ENCODE measurements at regions not wholly inside any gene's neighbourhood (a gene's known extent, or its start where the extent isn't known, plus 50 kb on each side); places are given as distances from the start of the nearest gene placed in this dataset.
"Not testable (repeated sequence)": the region's sequence is repeated elsewhere in the genome, so short reads cannot be mapped to it uniquely, and the experiment has no call there.

GRCh38 chr11:82027335-82027734 is 706.3 kb downstream of the FAM181B start:
- H3K27ac Mint-ChIP-seq; H3K4me3 Mint-ChIP-seq; H3K4me1 Mint-ChIP-seq; DNase-seq; ATAC-seq; H3K9me3 Mint-ChIP-seq (ENCODE audit: low read depth); H3K27me3 Mint-ChIP-seq; H3K36me3 Mint-ChIP-seq; CTCF ChIA-PET: not testable (repeated sequence)

GRCh38 chr11:82024760-82025159 is 708.9 kb downstream of the FAM181B start:
- no peak overlapping the region for H3K27ac Mint-ChIP-seq
- no peaks in the 10 kb centered on the region for H3K27me3 Mint-ChIP-seq
- no peaks in the 10 kb centered on the region for H3K36me3 Mint-ChIP-seq
- DNase-seq (no peak), ATAC-seq (no peak)
- CTCF ChIA-PET: no interaction called here
- no peaks in the 10 kb centered on the region for H3K9me3 Mint-ChIP-seq (ENCODE audit: low read depth)
- no peaks in the 10 kb centered on the region for H3K4me1 Mint-ChIP-seq
- no peak overlapping the region for H3K4me3 Mint-ChIP-seq

- no peak overlapping the region for H3K4me3 Mint-ChIP-seq
- H3K36me3 Mint-ChIP-seq: no peaks in the 10 kb centered on the region
- CTCF ChIA-PET: no interaction called here
- ATAC-seq (no peak), DNase-seq (no peak)
- peaks cover 2% of the 10 kb centered on the region for H3K9me3 Mint-ChIP-seq (ENCODE audit: low read depth)
- no peaks in the 10 kb centered on the region for H3K4me1 Mint-ChIP-seq
- H3K27me3 Mint-ChIP-seq: no peaks in the 10 kb centered on the region
- no peak overlapping the region for H3K27ac Mint-ChIP-seq
Observed at GRCh38 chr11:82012276-82012675, 721.4 kb downstream of the FAM181B start.

- H3K9me3 Mint-ChIP-seq (ENCODE audit: low read depth): peaks cover 2% of the 10 kb centered on the region
- DNase-seq (no peak), ATAC-seq (no peak)
- H3K36me3 Mint-ChIP-seq: no peaks in the 10 kb centered on the region
- CTCF ChIA-PET: no interaction called here
- no peak overlapping the region for H3K4me3 Mint-ChIP-seq
- H3K27me3 Mint-ChIP-seq: no peaks in the 10 kb centered on the region
- H3K4me1 Mint-ChIP-seq: peaks cover 9% of the 10 kb centered on the region
- H3K27ac Mint-ChIP-seq: no peak overlapping the region
Observed at GRCh38 chr11:82009133-82009532, 724.5 kb downstream of the FAM181B start.

- no peak overlapping the region for H3K4me3 Mint-ChIP-seq
Observed at GRCh38 chr11:82007521-82007920, 726.1 kb downstream of the FAM181B start.

GRCh38 chr11:82004537-82005213 is 729.0 kb downstream of the FAM181B start:
- no peaks in the 10 kb centered on the region for H3K36me3 Mint-ChIP-seq
- H3K4me3 Mint-ChIP-seq: no peak overlapping the region
- H3K9me3 Mint-ChIP-seq (ENCODE audit: low read depth): no peaks in the 10 kb centered on the region
- no peak overlapping the region for H3K27ac Mint-ChIP-seq
- ATAC-seq (peak; percentile 51), DNase-seq (no peak)
- peaks cover 11% of the 10 kb centered on the region for H3K4me1 Mint-ChIP-seq
- no peaks in the 10 kb centered on the region for H3K27me3 Mint-ChIP-seq
- CTCF ChIA-PET: no interaction called here

More at GRCh38 chr11:82007521-82007920, 726.1 kb downstream of the FAM181B start:
- H3K36me3 Mint-ChIP-seq: no peaks in the 10 kb centered on the region
- CTCF ChIA-PET: no interaction called here
- no peaks in the 10 kb centered on the region for H3K27me3 Mint-ChIP-seq
- H3K27ac Mint-ChIP-seq: no peak overlapping the region
- DNase-seq (no peak), ATAC-seq (no peak)
- peaks cover 11% of the 10 kb centered on the region for H3K4me1 Mint-ChIP-seq
- H3K9me3 Mint-ChIP-seq (ENCODE audit: low read depth): peaks cover 2% of the 10 kb centered on the region

GRCh38 chr11:82003671-82004515 is 729.8 kb downstream of the FAM181B start:
- no peaks in the 10 kb centered on the region for H3K36me3 Mint-ChIP-seq
- no peaks in the 10 kb centered on the region for H3K27me3 Mint-ChIP-seq
- H3K4me1 Mint-ChIP-seq: peaks cover 11% of the 10 kb centered on the region
- no peak overlapping the region for H3K27ac Mint-ChIP-seq
- no peaks in the 10 kb centered on the region for H3K9me3 Mint-ChIP-seq (ENCODE audit: low read depth)
- ATAC-seq (no peak), DNase-seq (no peak)
- no peak overlapping the region for H3K4me3 Mint-ChIP-seq
- CTCF ChIA-PET: no interaction called here

GRCh38 chr11:82003024-82003423 is 730.6 kb downstream of the FAM181B start:
- peaks cover 11% of the 10 kb centered on the region for H3K4me1 Mint-ChIP-seq

GRCh38 chr11:81995889-81996288 is 737.8 kb downstream of the FAM181B start:
- no peak overlapping the region for H3K27ac Mint-ChIP-seq
- no peak for ATAC-seq

More at GRCh38 chr11:82003024-82003423, 730.6 kb downstream of the FAM181B start:
- no peaks in the 10 kb centered on the region for H3K36me3 Mint-ChIP-seq
- CTCF ChIA-PET: no interaction called here
- no peak overlapping the region for H3K4me3 Mint-ChIP-seq
- H3K27me3 Mint-ChIP-seq: no peaks in the 10 kb centered on the region
- no peak for DNase-seq
- no peak for ATAC-seq
- H3K27ac Mint-ChIP-seq: no peak overlapping the region
- no peaks in the 10 kb centered on the region for H3K9me3 Mint-ChIP-seq (ENCODE audit: low read depth)

GRCh38 chr11:81993755-81994154 is 739.9 kb downstream of the FAM181B start:
- peaks cover 3% of the 10 kb centered on the region for H3K9me3 Mint-ChIP-seq (ENCODE audit: low read depth)
- no peak for ATAC-seq

More at GRCh38 chr11:81995889-81996288, 737.8 kb downstream of the FAM181B start:
- CTCF ChIA-PET: no interaction called here
- no peak overlapping the region for H3K4me3 Mint-ChIP-seq
- H3K36me3 Mint-ChIP-seq: no peaks in the 10 kb centered on the region
- H3K4me1 Mint-ChIP-seq: no peaks in the 10 kb centered on the region
- H3K9me3 Mint-ChIP-seq (ENCODE audit: low read depth): no peaks in the 10 kb centered on the region
- no peak for DNase-seq
- peaks cover 3% of the 10 kb centered on the region for H3K27me3 Mint-ChIP-seq

GRCh38 chr11:81990659-81991443 is 742.8 kb downstream of the FAM181B start:
- Mint-ChIP-seq H3K36me3 (peaks cover 4% of the 10 kb centered on the region), H3K27ac (no peak overlapping the region), H3K9me3 (ENCODE audit: low read depth) (peaks cover 5% of the 10 kb centered on the region), H3K4me3 (no peak overlapping the region), H3K27me3 (peaks cover 3% of the 10 kb centered on the region), H3K4me1 (no peaks in the 10 kb centered on the region)
- no peak for DNase-seq
- no peak for ATAC-seq
- CTCF ChIA-PET: no interaction called here

More at GRCh38 chr11:81993755-81994154, 739.9 kb downstream of the FAM181B start:
- H3K36me3 Mint-ChIP-seq: no peaks in the 10 kb centered on the region
- no peaks in the 10 kb centered on the region for H3K4me1 Mint-ChIP-seq
- DNase-seq: no peak
- no peak overlapping the region for H3K4me3 Mint-ChIP-seq
- peaks cover 3% of the 10 kb centered on the region for H3K27me3 Mint-ChIP-seq
- CTCF ChIA-PET: no interaction called here
- H3K27ac Mint-ChIP-seq: no peak overlapping the region

GRCh38 chr11:81989093-81989492 is 744.6 kb downstream of the FAM181B start:
- H3K36me3 Mint-ChIP-seq: peaks cover 4% of the 10 kb centered on the region
- DNase-seq: no peak
- H3K4me1 Mint-ChIP-seq: no peaks in the 10 kb centered on the region
- no peak for ATAC-seq
- peaks cover 5% of the 10 kb centered on the region for H3K9me3 Mint-ChIP-seq (ENCODE audit: low read depth)
- no peak overlapping the region for H3K27ac Mint-ChIP-seq
- no peak overlapping the region for H3K4me3 Mint-ChIP-seq
- CTCF ChIA-PET: no interaction called here
- H3K27me3 Mint-ChIP-seq: peaks cover 3% of the 10 kb centered on the region

GRCh38 chr11:81987829-81988472 is 745.7 kb downstream of the FAM181B start:
- H3K9me3 Mint-ChIP-seq (ENCODE audit: low read depth): peaks cover 5% of the 10 kb centered on the region
- H3K4me3 Mint-ChIP-seq: no peak overlapping the region
- CTCF ChIA-PET: no interaction called here
- H3K27ac Mint-ChIP-seq: no peak overlapping the region
- no peaks in the 10 kb centered on the region for H3K27me3 Mint-ChIP-seq
- no peak for ATAC-seq
- no peak for DNase-seq
- no peaks in the 10 kb centered on the region for H3K4me1 Mint-ChIP-seq
- H3K36me3 Mint-ChIP-seq: peaks cover 4% of the 10 kb centered on the region

Data from activated CD8-positive, alpha-beta memory T cell treated with anti-CD3 and anti-CD28 coated beads, Interleukin-2, amount 10 ng/mL, durations not matched to agents 7 days and 5 days (primary cell).